Body of pancreas (tissue), 4 donors: ENCODE measurements at regions not wholly inside any gene's neighbourhood (a gene's known extent, or its start where the extent isn't known, plus 50 kb on each side); places are given as distances from the start of the nearest gene placed in this dataset.
A peak's percentile ranks its signal among the peaks of the same experiment; 100 is the strongest.

Experiments used
- ATAC-seq: fragments of 150-250 bp; one replicate; pipeline ENCODE4 v1.9.1; 2016
- DNase-seq, 4 donors: peaks; one replicate each; pipeline ENCODE4 v3.0.0-alpha.2; 2019
- H3K27ac ChIP-seq, 4 donors: fragments of 200-600 bp; sonication (generic); 1 replicate in 3 of 4; 2 replicates in 1 of 4; pipeline versions ENCODE4 v1.5.1 to v1.6.1; 2016 to 2019; ENCODE audit warnings: mild to moderate bottlenecking in 1 of 4, mixed read lengths in 1 of 4, moderate library complexity in 1 of 4
- H3K27me3 ChIP-seq, 2 donors: fragments of 200-600 bp; sonication (generic); one replicate each; pipeline ENCODE4 v1.6.0; 2016; ENCODE audit warnings: mild to moderate bottlenecking in 1 of 2
- H3K36me3 ChIP-seq, 2 donors: fragments of 200-600 bp; sonication (generic); replicated peaks in 1 of 2; 2 replicates each; pipeline ENCODE4 v1.5.1; 2016; ENCODE audit warnings: low read depth in 2 of 2; ENCODE audit not compliant: insufficient read depth in 1 of 2
- H3K4me1 ChIP-seq: fragments of 200-600 bp; sonication (generic); one replicate; pipeline ENCODE4 v1.6.0; 2016
- H3K4me3 ChIP-seq, 2 donors: fragments of 200-600 bp; sonication (generic); 1 replicate in 1 of 2; 2 replicates in 1 of 2; pipeline ENCODE4 v1.5.1; 2016 to 2019
- H3K9me3 ChIP-seq, 3 donors: fragments of 200-600 bp; sonication (generic); 1 replicate in 2 of 3; 2 replicates in 1 of 3; pipeline ENCODE4 v1.5.1; 2016
- POLR2A ChIP-seq, 3 donors: fragments of 450-650 bp; IDR thresholded peaks; one replicate each; pipeline ENCODE4 v1.6.1; 2016; ENCODE audit warnings: antibody characterized with exemption in 3 of 3, mild to moderate bottlenecking in 2 of 3
- WGBS, 2 donors: methylation state at CpG; one replicate each; pipeline ENCODE4 v1.1.5; 2017; 5-methylcytosine and 5-hydroxymethylcytosine counted together
- intact Hi-C: fragments of 100-400 bp; cut with DNase I; formaldehyde crosslinking; loops from one replicate; pipeline ENCODE4 v1.15.1; 2023
- TF ChIP-seq, protein P1 (sequence below), 7 experiments: fragments of 450-650 bp in 4 of 7; fragments of 200-600 bp in 3 of 7; sonication (generic) in 3 of 7; IDR thresholded peaks; one replicate each; pipeline ENCODE4 v1.5.1; 2016 to 2019; ENCODE audit warnings: antibody characterized with exemption in 7 of 7

DNA sequence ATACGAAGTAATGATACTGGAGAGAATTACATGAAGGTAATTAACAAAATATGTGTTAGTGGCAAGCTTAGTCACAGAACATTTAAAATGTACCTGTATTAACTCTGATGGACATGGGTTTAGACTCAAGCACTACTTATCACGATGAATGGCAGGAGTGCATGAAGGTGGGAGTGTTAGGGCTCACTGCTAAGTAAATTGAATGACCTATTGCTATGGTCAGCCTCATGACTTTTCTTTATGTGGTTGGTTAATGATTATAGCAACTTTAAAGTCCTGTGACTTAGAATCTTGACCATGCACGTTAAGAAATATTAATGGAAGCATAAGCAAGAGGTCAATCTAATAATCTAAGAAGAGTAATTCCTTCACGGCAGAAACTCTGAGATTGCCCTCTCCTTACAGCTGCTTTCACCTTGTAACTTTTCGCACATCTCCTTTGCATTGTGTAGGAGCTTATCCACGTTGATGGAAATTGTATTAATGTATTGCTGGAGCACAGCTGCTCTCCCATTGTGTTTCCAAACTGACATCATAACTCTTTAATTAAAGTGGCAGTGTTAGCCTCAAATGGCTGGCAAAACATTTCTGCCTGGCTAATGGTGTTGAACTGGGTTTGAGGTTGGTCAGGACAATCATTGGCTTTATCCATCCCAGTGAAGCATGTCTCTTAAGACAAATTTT lies 114.5 kb downstream of the RXFP2 start:
- WGBS, 2 donors = 64 to 65% methylated on average over 6 of the region's 6 CpGs
- intact Hi-C loops = no loop called here
- ATAC-seq (no peak), DNase-seq (no peak)
- Histone ChIP-seq H3K27me3 (no peaks in the 10 kb centered on the region), H3K9me3 (no peaks in the 10 kb centered on the region), H3K4me1 (no peaks in the 10 kb centered on the region), H3K36me3 (no peaks in the 10 kb centered on the region), H3K27ac (no peak overlapping the region), H3K4me3 (no peak overlapping the region)
- no peak for TF ChIP-seq POLR2A (IDR thresholded peaks at IDR 0.05)
- TF ChIP-seq, protein P1, sequence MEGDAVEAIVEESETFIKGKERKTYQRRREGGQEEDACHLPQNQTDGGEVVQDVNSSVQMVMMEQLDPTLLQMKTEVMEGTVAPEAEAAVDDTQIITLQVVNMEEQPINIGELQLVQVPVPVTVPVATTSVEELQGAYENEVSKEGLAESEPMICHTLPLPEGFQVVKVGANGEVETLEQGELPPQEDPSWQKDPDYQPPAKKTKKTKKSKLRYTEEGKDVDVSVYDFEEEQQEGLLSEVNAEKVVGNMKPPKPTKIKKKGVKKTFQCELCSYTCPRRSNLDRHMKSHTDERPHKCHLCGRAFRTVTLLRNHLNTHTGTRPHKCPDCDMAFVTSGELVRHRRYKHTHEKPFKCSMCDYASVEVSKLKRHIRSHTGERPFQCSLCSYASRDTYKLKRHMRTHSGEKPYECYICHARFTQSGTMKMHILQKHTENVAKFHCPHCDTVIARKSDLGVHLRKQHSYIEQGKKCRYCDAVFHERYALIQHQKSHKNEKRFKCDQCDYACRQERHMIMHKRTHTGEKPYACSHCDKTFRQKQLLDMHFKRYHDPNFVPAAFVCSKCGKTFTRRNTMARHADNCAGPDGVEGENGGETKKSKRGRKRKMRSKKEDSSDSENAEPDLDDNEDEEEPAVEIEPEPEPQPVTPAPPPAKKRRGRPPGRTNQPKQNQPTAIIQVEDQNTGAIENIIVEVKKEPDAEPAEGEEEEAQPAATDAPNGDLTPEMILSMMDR (IDR thresholded peaks at IDR 0.05) = no peak

GRCh38 chr13:31859571-31859970 lies 120.2 kb downstream of the RXFP2 start:
- Histone ChIP-seq H3K36me3 (no peaks in the 10 kb centered on the region), H3K27me3 (no peaks in the 10 kb centered on the region), H3K4me3 (no peak overlapping the region), H3K9me3 (no peaks in the 10 kb centered on the region), H3K4me1 (no peaks in the 10 kb centered on the region), H3K27ac (no peak overlapping the region)
- ATAC-seq = no peak
- peak in 1 of 4 donors; percentile 3 for DNase-seq
- TF ChIP-seq POLR2A (IDR thresholded peaks at IDR 0.05) = no peak
- TF ChIP-seq, protein P1 (IDR thresholded peaks at IDR 0.05) = no peak
- 61 to 64% methylated on average over 5 of the region's 5 CpGs for WGBS, 2 donors
- intact Hi-C loops = no loop called here

DNA sequence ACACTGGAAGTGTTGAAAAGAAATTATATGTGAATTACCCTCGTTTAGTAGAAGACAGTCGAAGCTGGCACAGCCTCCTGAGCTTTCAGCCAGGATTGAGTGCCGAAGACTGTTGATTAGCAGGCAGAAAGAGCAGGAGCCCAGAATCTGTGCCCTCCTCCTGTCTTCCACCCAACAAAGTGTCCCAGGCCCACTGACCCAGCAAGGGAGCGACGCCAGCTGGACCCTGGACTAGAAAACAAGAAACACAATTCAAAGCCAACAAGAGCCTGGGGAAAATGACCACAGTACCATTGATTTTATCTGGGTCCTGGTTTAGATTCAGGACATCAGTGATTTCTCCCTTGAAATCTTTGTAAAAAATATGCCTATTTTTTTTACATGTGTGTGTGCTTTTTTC lies 120.7 kb downstream of the RXFP2 start:
- intact Hi-C loops = no loop called here
- TF ChIP-seq, protein P1 (IDR thresholded peaks at IDR 0.05) = no peak
- TF ChIP-seq POLR2A (IDR thresholded peaks at IDR 0.05) = no peak
- H3K27ac ChIP-seq = no peak overlapping the region
- ATAC-seq (no peak), DNase-seq (no peak)
- no peak overlapping the region for H3K4me3 ChIP-seq
- no peaks in the 10 kb centered on the region for H3K4me1 ChIP-seq
- WGBS, 2 donors = 71 to 72% methylated on average over 5 of the region's 5 CpGs
- H3K27me3 ChIP-seq = no peaks in the 10 kb centered on the region
- no peaks in the 10 kb centered on the region for H3K9me3 ChIP-seq
- H3K36me3 ChIP-seq = no peaks in the 10 kb centered on the region

DNA sequence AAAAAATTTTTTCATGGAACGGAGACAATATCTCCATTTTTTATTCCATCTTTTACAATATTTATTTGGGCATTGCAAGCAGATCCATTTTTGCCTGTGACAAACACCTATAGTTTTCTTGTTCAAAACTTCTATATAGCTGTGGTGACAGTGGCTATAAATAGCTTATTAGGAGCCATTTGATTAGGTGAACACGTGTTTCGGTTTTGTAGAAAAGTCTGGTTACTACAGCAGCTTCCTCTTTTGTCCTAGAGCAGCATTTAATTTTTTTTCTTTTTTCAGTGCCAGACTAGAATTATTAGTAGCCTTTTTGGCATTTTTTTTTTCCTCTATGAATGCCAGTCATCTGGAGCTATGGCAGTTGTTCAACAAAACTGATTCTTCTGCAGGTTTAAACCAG lies 123.5 kb downstream of the RXFP2 start:
- ATAC-seq (no peak), DNase-seq (no peak)
- 83 to 92% methylated on average over 3 of the region's 3 CpGs for WGBS, 2 donors
- Histone ChIP-seq H3K36me3 (no peaks in the 10 kb centered on the region), H3K27ac (no peak overlapping the region), H3K4me1 (no peaks in the 10 kb centered on the region), H3K27me3 (no peaks in the 10 kb centered on the region), H3K9me3 (no peaks in the 10 kb centered on the region), H3K4me3 (no peak overlapping the region)
- no peak for TF ChIP-seq POLR2A (IDR thresholded peaks at IDR 0.05)
- TF ChIP-seq, protein P1 (IDR thresholded peaks at IDR 0.05) = no peak
- intact Hi-C loops = no loop called here

DNA sequence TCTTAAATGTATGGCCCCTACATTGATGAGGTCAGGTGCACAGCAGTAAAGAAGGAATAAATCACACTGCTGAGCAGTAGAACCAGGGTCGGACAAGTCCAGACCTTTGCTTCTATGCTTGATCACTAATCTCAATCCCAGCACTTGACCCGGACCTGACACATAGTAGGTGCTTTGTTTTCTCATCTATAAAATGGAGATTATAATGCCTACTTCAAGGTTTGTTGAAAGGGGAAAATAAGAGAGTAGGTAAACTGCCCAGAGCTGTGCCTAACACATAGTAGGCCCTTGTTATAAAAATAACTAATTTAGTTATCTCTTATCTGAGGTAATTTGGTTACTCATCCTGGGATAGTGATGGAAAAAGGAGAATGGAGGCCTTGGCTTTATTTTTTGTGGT lies 125.0 kb downstream of the RXFP2 start:
- Histone ChIP-seq H3K27ac (no peak overlapping the region), H3K4me1 (no peaks in the 10 kb centered on the region), H3K9me3 (no peaks in the 10 kb centered on the region), H3K4me3 (no peak overlapping the region), H3K36me3 (no peaks in the 10 kb centered on the region), H3K27me3 (no peaks in the 10 kb centered on the region)
- no peak for DNase-seq
- ATAC-seq = no peak
- WGBS, 2 donors = 65 to 69% methylated on average over 2 of the region's 2 CpGs
- intact Hi-C loops = no loop called here
- TF ChIP-seq POLR2A (IDR thresholded peaks at IDR 0.05) = no peak
- TF ChIP-seq, protein P1 (IDR thresholded peaks at IDR 0.05) = no peak
